Activated T-helper 1 cell treated with anti-CD3 and anti-CD28 coated beads, Interleukin-12 subunit alpha, Interleukin-12 subunit beta, Interleukin-2, Interleukin-4 antibody, amounts not matched to agents 30 ng/mL and 10 ng/mL and 1 ng/mL, durations not matched to agents 14 hours and 24 hours and 36 hours (primary cell): ENCODE measurements at regions not wholly inside any gene's neighbourhood (a gene's known extent, or its start where the extent isn't known, plus 50 kb on each side); places are given as distances from the start of the nearest gene placed in this dataset.

Source experiments
- DNase-seq: peaks from one replicate; pipeline ENCODE4 v3.0.0; 2021; ENCODE audit warnings: low spot score
- H3K27ac Mint-ChIP-seq: one replicate; pipeline ENCODE4 v1.8.0; 2021; ENCODE audit warnings: mild to moderate bottlenecking, mixed read lengths
- H3K27me3 Mint-ChIP-seq: one replicate; pipeline ENCODE4 v1.8.0; 2022; ENCODE audit warnings: mild to moderate bottlenecking, moderate library complexity, mixed read lengths; ENCODE audit not compliant: insufficient read depth
- H3K36me3 Mint-ChIP-seq: one replicate; pipeline ENCODE4 v1.8.0; 2021; ENCODE audit warnings: low read depth, mixed read lengths
- H3K4me1 Mint-ChIP-seq: one replicate; pipeline ENCODE4 v1.8.0; 2021; ENCODE audit warnings: low read depth, mixed read lengths
- H3K4me3 Mint-ChIP-seq: one replicate; pipeline ENCODE4 v1.8.0; 2021; ENCODE audit warnings: mild to moderate bottlenecking, moderate library complexity, mixed read lengths
- H3K9me3 Mint-ChIP-seq: one replicate; pipeline ENCODE4 v1.8.0; 2021; ENCODE audit warnings: mixed read lengths
- intact Hi-C: fragments of 100-400 bp; cut with micrococcal nuclease; formaldehyde crosslinking; loops from one replicate; pipeline ENCODE4 v1.15.1; 2024

DNA sequence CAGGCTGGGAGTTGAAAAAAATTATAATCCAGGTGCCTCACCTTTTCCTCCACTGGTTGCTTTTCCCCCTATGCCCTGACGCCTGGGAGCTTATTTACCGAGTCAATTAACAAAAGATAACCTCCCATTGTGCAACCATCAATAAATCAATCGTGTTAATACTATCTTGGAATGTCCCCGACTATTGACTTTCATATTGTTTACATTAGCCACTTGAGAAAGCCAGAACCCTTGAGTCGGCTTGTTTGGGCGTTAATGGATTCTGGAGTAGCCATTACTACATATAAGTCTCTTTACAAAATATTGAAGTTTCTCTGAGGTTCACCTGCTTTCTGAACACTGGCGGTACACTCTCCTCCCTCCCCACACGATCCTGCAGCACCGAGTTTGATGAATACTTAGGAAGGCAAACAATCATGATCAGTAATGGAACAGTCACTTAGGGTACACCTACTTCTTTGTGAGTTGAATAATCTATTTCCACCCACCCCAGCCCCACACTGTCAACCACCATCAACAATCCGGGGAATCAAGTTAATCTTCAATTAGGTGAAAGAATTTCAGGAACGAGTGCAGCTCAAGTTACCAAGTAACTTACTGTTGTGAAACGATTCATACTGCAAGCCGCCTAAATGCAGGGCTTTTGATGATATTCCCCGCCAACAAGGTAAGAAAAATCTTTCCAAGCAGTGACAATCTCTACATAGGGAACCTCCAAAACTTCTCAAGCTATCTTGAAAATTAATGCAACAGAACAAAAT, 159.3 kb upstream of the NR2F2 start:
- intact Hi-C loops, result no loop called here
- no peak for DNase-seq
- H3K27me3 Mint-ChIP-seq, result peaks cover 2% of the 10 kb centered on the region
- H3K36me3 Mint-ChIP-seq, result no peaks in the 10 kb centered on the region
- peaks cover 3% of the 10 kb centered on the region for H3K9me3 Mint-ChIP-seq
- no peaks in the 10 kb centered on the region for H3K4me1 Mint-ChIP-seq
- no peak overlapping the region for H3K4me3 Mint-ChIP-seq
- no peak overlapping the region for H3K27ac Mint-ChIP-seq

- no peaks in the 10 kb centered on the region for H3K4me1 Mint-ChIP-seq
- H3K27me3 Mint-ChIP-seq, result no peaks in the 10 kb centered on the region
- no peak for DNase-seq
- no peak overlapping the region for H3K4me3 Mint-ChIP-seq
- peaks cover 3% of the 10 kb centered on the region for H3K9me3 Mint-ChIP-seq
- H3K27ac Mint-ChIP-seq, result no peak overlapping the region
- no peaks in the 10 kb centered on the region for H3K36me3 Mint-ChIP-seq
- intact Hi-C loops, result no loop called here
These were observed 158.6 kb upstream of the NR2F2 start for GRCh38 chr15:96171853-96172296.

GRCh38 chr15:96172417-96172816, 158.1 kb upstream of the NR2F2 start:
- no peak overlapping the region for H3K27ac Mint-ChIP-seq
- no peak for DNase-seq
- intact Hi-C loops, result no loop called here
- H3K4me3 Mint-ChIP-seq, result no peak overlapping the region
- no peaks in the 10 kb centered on the region for H3K36me3 Mint-ChIP-seq
- peaks cover 3% of the 10 kb centered on the region for H3K9me3 Mint-ChIP-seq
- H3K27me3 Mint-ChIP-seq, result no peaks in the 10 kb centered on the region
- no peaks in the 10 kb centered on the region for H3K4me1 Mint-ChIP-seq

GRCh38 chr15:96176831-96177230, 153.7 kb upstream of the NR2F2 start:
- no peaks in the 10 kb centered on the region for H3K36me3 Mint-ChIP-seq
- H3K27ac Mint-ChIP-seq, result no peak overlapping the region
- intact Hi-C loops, result no loop called here
- DNase-seq, result no peak
- H3K27me3 Mint-ChIP-seq, result peaks cover 1% of the 10 kb centered on the region
- no peaks in the 10 kb centered on the region for H3K4me1 Mint-ChIP-seq
- H3K9me3 Mint-ChIP-seq, result no peaks in the 10 kb centered on the region
- no peak overlapping the region for H3K4me3 Mint-ChIP-seq

DNA sequence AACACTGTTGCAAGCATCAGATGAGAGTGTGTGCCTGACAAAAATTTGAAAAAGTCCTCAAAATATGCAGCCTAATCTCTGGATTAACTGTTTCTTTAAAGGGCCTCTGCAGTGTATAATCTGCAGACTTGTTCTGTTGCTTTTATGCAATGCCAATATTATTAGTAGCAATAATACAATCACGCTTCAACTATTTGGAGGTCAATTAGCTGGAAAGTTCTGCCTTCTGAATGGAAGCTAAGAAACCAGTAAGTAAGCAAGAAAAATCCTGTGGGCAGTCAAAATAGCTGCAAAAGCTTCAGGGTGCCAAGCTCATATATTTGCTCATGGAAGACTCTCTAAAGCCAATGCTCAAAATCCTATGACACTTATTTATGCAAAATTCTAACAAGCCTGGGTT, 153.2 kb upstream of the NR2F2 start:
- Mint-ChIP-seq H3K9me3 (no peaks in the 10 kb centered on the region), H3K27ac (no peak overlapping the region), H3K36me3 (no peaks in the 10 kb centered on the region), H3K27me3 (peaks cover 1% of the 10 kb centered on the region), H3K4me1 (no peaks in the 10 kb centered on the region), H3K4me3 (no peak overlapping the region)
- DNase-seq, result no peak
- intact Hi-C loops, result no loop called here

DNA sequence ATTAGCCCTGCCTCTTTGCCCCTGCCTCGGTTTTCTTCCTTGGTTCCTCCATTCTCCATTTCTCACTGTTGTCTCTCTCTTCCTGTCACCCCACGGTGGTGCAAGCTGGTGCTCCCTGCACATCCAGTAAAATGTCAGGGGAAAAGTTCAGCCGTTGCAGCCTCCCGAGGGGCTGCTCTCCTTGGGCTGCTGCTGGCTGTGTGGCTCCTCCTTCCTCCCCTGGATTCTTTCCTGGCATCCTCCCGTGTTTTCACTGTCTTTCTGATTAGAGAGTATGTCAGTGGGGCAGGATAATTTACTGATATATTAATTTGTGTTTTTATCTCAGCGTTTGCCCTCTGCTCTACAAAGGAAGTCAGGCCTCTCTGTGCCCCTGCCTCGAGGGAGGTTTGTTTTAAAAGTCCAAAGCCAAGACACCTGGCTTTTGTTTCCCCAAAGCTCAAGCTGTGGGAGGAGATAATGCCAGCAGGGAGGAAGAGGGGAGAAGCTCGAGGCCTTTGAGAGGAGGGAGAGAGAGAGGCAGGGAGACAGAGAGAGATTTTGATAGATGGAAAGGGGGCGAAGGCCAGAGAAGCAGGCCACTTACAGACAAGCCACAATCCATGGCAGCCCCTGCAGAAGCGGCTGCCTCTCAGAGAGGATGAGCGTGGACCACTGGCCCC, 150.3 kb upstream of the NR2F2 start:
- no peaks in the 10 kb centered on the region for H3K4me1 Mint-ChIP-seq
- no peaks in the 10 kb centered on the region for H3K36me3 Mint-ChIP-seq
- DNase-seq, result no peak
- no peak overlapping the region for H3K27ac Mint-ChIP-seq
- no peaks in the 10 kb centered on the region for H3K9me3 Mint-ChIP-seq
- peaks cover 1% of the 10 kb centered on the region for H3K27me3 Mint-ChIP-seq
- H3K4me3 Mint-ChIP-seq, result no peak overlapping the region
- intact Hi-C loops, result no loop called here

DNA sequence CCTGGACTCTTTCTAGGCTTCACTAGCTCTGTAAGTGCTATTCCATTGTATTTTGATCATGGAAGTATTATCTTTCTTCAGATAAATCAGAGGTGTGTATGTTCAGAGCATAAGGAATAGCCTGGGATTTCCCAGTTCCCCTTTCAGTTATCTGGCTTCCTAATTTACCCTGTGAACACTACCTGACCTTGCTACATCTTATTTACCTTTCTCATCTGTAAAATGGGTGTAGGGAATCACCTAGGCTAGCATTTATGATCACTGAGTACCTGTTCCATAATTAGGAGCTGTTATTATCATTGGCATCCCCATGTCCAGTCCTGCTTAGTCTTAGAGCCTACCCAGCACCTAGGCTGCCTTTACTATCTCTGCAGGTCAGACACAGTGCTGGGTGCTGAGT, 149.3 kb upstream of the NR2F2 start:
- peaks cover 1% of the 10 kb centered on the region for H3K27me3 Mint-ChIP-seq
- DNase-seq, result no peak

GRCh38 chr15:96181873-96182301, 148.6 kb upstream of the NR2F2 start:
- Mint-ChIP-seq H3K27me3 (peaks cover 1% of the 10 kb centered on the region), H3K9me3 (no peaks in the 10 kb centered on the region), H3K4me1 (no peaks in the 10 kb centered on the region), H3K27ac (no peak overlapping the region), H3K4me3 (no peak overlapping the region), H3K36me3 (no peaks in the 10 kb centered on the region)
- intact Hi-C loops, result no loop called here
- DNase-seq, result no peak

More for the DNA sequence above, 149.3 kb upstream of the NR2F2 start:
- Mint-ChIP-seq H3K9me3 (no peaks in the 10 kb centered on the region), H3K27ac (no peak overlapping the region), H3K36me3 (no peaks in the 10 kb centered on the region), H3K4me1 (no peaks in the 10 kb centered on the region), H3K4me3 (no peak overlapping the region)
- intact Hi-C loops, result no loop called here

- peaks cover 1% of the 10 kb centered on the region for H3K27me3 Mint-ChIP-seq
- H3K9me3 Mint-ChIP-seq, result no peaks in the 10 kb centered on the region
These were observed 147.6 kb upstream of the NR2F2 start for GRCh38 chr15:96182736-96183513.

GRCh38 chr15:96183514-96183850, 147.0 kb upstream of the NR2F2 start:
- peaks cover under 1% of the 10 kb centered on the region for H3K27me3 Mint-ChIP-seq
- H3K27ac Mint-ChIP-seq, result no peak overlapping the region
- H3K9me3 Mint-ChIP-seq, result no peaks in the 10 kb centered on the region
- H3K4me3 Mint-ChIP-seq, result no peak overlapping the region
- no peak for DNase-seq
- no peaks in the 10 kb centered on the region for H3K4me1 Mint-ChIP-seq
- intact Hi-C loops, result no loop called here
- no peaks in the 10 kb centered on the region for H3K36me3 Mint-ChIP-seq

More at GRCh38 chr15:96182736-96183513, 147.6 kb upstream of the NR2F2 start:
- intact Hi-C loops, result no loop called here
- no peaks in the 10 kb centered on the region for H3K4me1 Mint-ChIP-seq
- H3K36me3 Mint-ChIP-seq, result no peaks in the 10 kb centered on the region
- DNase-seq, result no peak
- no peak overlapping the region for H3K27ac Mint-ChIP-seq
- H3K4me3 Mint-ChIP-seq, result no peak overlapping the region

- H3K36me3 Mint-ChIP-seq, result no peaks in the 10 kb centered on the region
- DNase-seq, result no peak
- H3K27me3 Mint-ChIP-seq, result no peaks in the 10 kb centered on the region
- H3K9me3 Mint-ChIP-seq, result no peaks in the 10 kb centered on the region
- no peak overlapping the region for H3K4me3 Mint-ChIP-seq
- H3K27ac Mint-ChIP-seq, result no peak overlapping the region
- no peaks in the 10 kb centered on the region for H3K4me1 Mint-ChIP-seq
- intact Hi-C loops, result no loop called here
These were observed 146.6 kb upstream of the NR2F2 start for GRCh38 chr15:96183867-96184266.

DNA sequence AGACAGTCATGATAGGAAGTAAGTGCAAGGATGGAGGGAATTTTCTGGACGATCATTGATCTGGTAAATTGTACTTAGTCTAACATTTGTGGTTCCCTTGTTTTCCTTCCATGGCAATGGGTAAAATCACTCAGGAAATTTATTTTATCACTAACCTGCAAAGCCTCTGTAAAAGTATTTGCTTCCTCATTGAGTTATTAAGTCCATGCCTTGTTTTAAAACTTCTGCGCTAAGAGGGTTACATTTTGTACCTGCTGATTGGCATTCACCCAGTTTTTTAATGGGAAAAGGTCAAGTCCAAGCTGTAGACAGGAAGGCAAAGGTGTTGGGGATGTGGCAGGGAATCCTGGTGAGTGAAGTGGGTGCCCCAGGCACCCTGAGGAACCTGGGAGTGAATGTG, 146.2 kb upstream of the NR2F2 start:
- Mint-ChIP-seq H3K27me3 (no peaks in the 10 kb centered on the region), H3K36me3 (no peaks in the 10 kb centered on the region), H3K4me3 (no peak overlapping the region), H3K4me1 (no peaks in the 10 kb centered on the region), H3K27ac (no peak overlapping the region), H3K9me3 (no peaks in the 10 kb centered on the region)
- intact Hi-C loops, result no loop called here
- no peak for DNase-seq

GRCh38 chr15:96186105-96186504, 144.4 kb upstream of the NR2F2 start:
- no peak overlapping the region for H3K4me3 Mint-ChIP-seq
- H3K27ac Mint-ChIP-seq, result no peak overlapping the region
- H3K9me3 Mint-ChIP-seq, result peaks cover 5% of the 10 kb centered on the region
- H3K36me3 Mint-ChIP-seq, result no peaks in the 10 kb centered on the region
- H3K27me3 Mint-ChIP-seq, result no peaks in the 10 kb centered on the region
- intact Hi-C loops, result no loop called here
- no peak for DNase-seq
- H3K4me1 Mint-ChIP-seq, result no peaks in the 10 kb centered on the region
